Neural progenitor cell (in vitro differentiated cells): ENCODE measurements at regions not wholly inside any gene's neighbourhood (a gene's known extent, or its start where the extent isn't known, plus 50 kb on each side); places are given as distances from the start of the nearest gene placed in this dataset.

Source experiments
- DNase-seq: peaks from one replicate; pipeline ENCODE4 v3.0.0-alpha.2; 2016; ENCODE audit warnings: low spot score
- H2AFZ ChIP-seq: fragments of 200-600 bp; sonication (generic); replicated peaks from 2 replicates; pipeline ENCODE4 v1.6.1; 2016; ENCODE audit warnings: antibody characterized with exemption
- H3F3A ChIP-seq: fragments of 200-600 bp; sonication (generic); 2 replicates; pipeline ENCODE4 v1.6.1; 2016; ENCODE audit warnings: antibody characterized with exemption, low read depth
- H3K27ac ChIP-seq: fragments of 200-600 bp; sonication (generic); 2 replicates; pipeline ENCODE4 v1.5.1; 2016; ENCODE audit warnings: mild to moderate bottlenecking
- H3K27me3 ChIP-seq: fragments of 200-600 bp; sonication (generic); 2 replicates; pipeline ENCODE4 v1.6.1; 2016; ENCODE audit warnings: mild to moderate bottlenecking, moderate library complexity
- H3K36me3 ChIP-seq: fragments of 200-600 bp; sonication (generic); 2 replicates; pipeline ENCODE4 v1.5.1; 2016
- H3K4me1 ChIP-seq: fragments of 200-600 bp; sonication (generic); 2 replicates; pipeline ENCODE4 v1.6.1; 2016; ENCODE audit warnings: mixed run types
- H3K4me2 ChIP-seq: fragments of 200-600 bp; sonication (generic); 2 replicates; pipeline ENCODE4 v1.6.1; 2016
- H3K4me3 ChIP-seq: fragments of 200-600 bp; sonication (generic); 2 replicates; pipeline ENCODE4 v1.5.1; 2016
- H3K79me2 ChIP-seq: fragments of 200-600 bp; sonication (generic); 2 replicates; pipeline ENCODE4 v1.6.1; 2016; ENCODE audit warnings: low read depth
- H3K9ac ChIP-seq: fragments of 200-600 bp; sonication (generic); 2 replicates; pipeline ENCODE4 v1.6.1; 2016
- H3K9me3 ChIP-seq: fragments of 200-600 bp; sonication (generic); 2 replicates; pipeline ENCODE4 v1.5.1; 2016; ENCODE audit warnings: low read depth
- H4K20me1 ChIP-seq: fragments of 200-600 bp; sonication (generic); 2 replicates; pipeline ENCODE4 v1.6.1; 2016; ENCODE audit warnings: low read depth
- H3K27ac Mint-ChIP-seq: 3 replicates; pipeline ENCODE4 v1.8.0; 2021; ENCODE audit warnings: mixed read lengths
- H3K27me3 Mint-ChIP-seq: 2 replicates; pipeline ENCODE4 v1.8.0; 2022; ENCODE audit warnings: low read depth, mild to moderate bottlenecking, inconsistent platforms, moderate library complexity, mixed read lengths; ENCODE audit not compliant: insufficient read depth
- H3K36me3 Mint-ChIP-seq: 3 replicates; pipeline ENCODE4 v1.8.0; 2021; ENCODE audit warnings: mixed read lengths
- H3K4me1 Mint-ChIP-seq: 3 replicates; pipeline ENCODE4 v1.8.0; 2021; ENCODE audit warnings: mixed read lengths
- H3K4me3 Mint-ChIP-seq: 3 replicates; pipeline ENCODE4 v1.8.0; 2021; ENCODE audit warnings: mild to moderate bottlenecking, moderate library complexity, mixed read lengths
- H3K9me3 Mint-ChIP-seq: 3 replicates; pipeline ENCODE4 v1.8.0; 2020; ENCODE audit warnings: mixed read lengths
- CTCF ChIP-seq: fragments of 200-600 bp; sonication (generic); IDR thresholded peaks from 2 replicates; pipeline ENCODE4 v1.5.1; 2017; ENCODE audit warnings: antibody characterized with exemption, mild to moderate bottlenecking
- EZH2 ChIP-seq: fragments of 200-600 bp; sonication (generic); IDR thresholded peaks from 2 replicates; pipeline ENCODE4 v1.6.1; 2017; ENCODE audit warnings: antibody characterized with exemption, mild to moderate bottlenecking, moderate library complexity
- EZH2phosphoT487 ChIP-seq: fragments of 200-600 bp; sonication (generic); IDR thresholded peaks from 2 replicates; pipeline ENCODE4 v1.6.1; 2017; ENCODE audit warnings: antibody characterized with exemption

- Histone ChIP-seq H3K4me2 (no peak overlapping the region), H3K79me2 (no peaks in the 10 kb centered on the region), H4K20me1 (no peaks in the 10 kb centered on the region), H3K4me3 (no peak overlapping the region), H3K27ac (no peak overlapping the region), H3K9ac (no peak overlapping the region), H3F3A (no peaks in the 10 kb centered on the region), H3K9me3 (no peaks in the 10 kb centered on the region), H3K27me3 (no peaks in the 10 kb centered on the region), H2AFZ (no peak overlapping the region), H3K4me1 (peaks cover 7% of the 10 kb centered on the region), H3K36me3 (no peaks in the 10 kb centered on the region)
- Mint-ChIP-seq H3K4me3 (no peak overlapping the region), H3K4me1 (peaks cover 14% of the 10 kb centered on the region), H3K27ac (no peak overlapping the region), H3K9me3 (no peaks in the 10 kb centered on the region), H3K27me3 (peaks cover 5% of the 10 kb centered on the region), H3K36me3 (peaks cover 3% of the 10 kb centered on the region)
- DNase-seq = no peak
- TF ChIP-seq EZH2phosphoT487 = no peak
- TF ChIP-seq EZH2 = no peak
- TF ChIP-seq CTCF = no peak
These were observed 76.7 kb downstream of the RIN2 start for GRCh38 chr20:19834783-19835182.

- no peaks in the 10 kb centered on the region for H3K36me3 ChIP-seq
- H3K79me2 ChIP-seq = no peaks in the 10 kb centered on the region
- Mint-ChIP-seq H3K27ac (no peak overlapping the region), H3K4me1 (peaks cover 14% of the 10 kb centered on the region), H3K4me3 (no peak overlapping the region), H3K36me3 (peaks cover 3% of the 10 kb centered on the region), H3K27me3 (peaks cover 4% of the 10 kb centered on the region), H3K9me3 (no peaks in the 10 kb centered on the region)
- TF ChIP-seq EZH2phosphoT487 (no peak), CTCF (no peak), EZH2 (no peak)
- H3K4me3 ChIP-seq = no peak overlapping the region
- no peaks in the 10 kb centered on the region for H3F3A ChIP-seq
- no peak overlapping the region for H3K27ac ChIP-seq
- no peaks in the 10 kb centered on the region for H3K9me3 ChIP-seq
- no peaks in the 10 kb centered on the region for H4K20me1 ChIP-seq
- peak; percentile 50 for DNase-seq
- no peak overlapping the region for H2AFZ ChIP-seq
- H3K9ac ChIP-seq = no peak overlapping the region
- no peak overlapping the region for H3K4me2 ChIP-seq
- H3K27me3 ChIP-seq = no peaks in the 10 kb centered on the region
- H3K4me1 ChIP-seq = peaks cover 7% of the 10 kb centered on the region
These were observed 77.6 kb downstream of the RIN2 start for GRCh38 chr20:19835533-19836222.

GRCh38 chr20:19838468-19838867 is 80.4 kb downstream of the RIN2 start:
- TF ChIP-seq EZH2phosphoT487 (no peak), CTCF (no peak), EZH2 (no peak)
- no peak overlapping the region for H3K9ac ChIP-seq
- no peak overlapping the region for H2AFZ ChIP-seq
- Mint-ChIP-seq H3K4me1 (peaks cover 5% of the 10 kb centered on the region), H3K9me3 (peaks cover 5% of the 10 kb centered on the region), H3K4me3 (no peak overlapping the region), H3K27me3 (no peaks in the 10 kb centered on the region), H3K36me3 (peaks cover 5% of the 10 kb centered on the region), H3K27ac (no peak overlapping the region)
- no peak overlapping the region for H3K4me2 ChIP-seq
- H3K36me3 ChIP-seq = no peaks in the 10 kb centered on the region
- H3K4me1 ChIP-seq = no peaks in the 10 kb centered on the region
- no peak overlapping the region for H3K4me3 ChIP-seq
- H3K27ac ChIP-seq = no peak overlapping the region
- no peaks in the 10 kb centered on the region for H4K20me1 ChIP-seq
- DNase-seq = no peak
- no peaks in the 10 kb centered on the region for H3K79me2 ChIP-seq
- H3K27me3 ChIP-seq = no peaks in the 10 kb centered on the region
- H3F3A ChIP-seq = no peaks in the 10 kb centered on the region
- no peaks in the 10 kb centered on the region for H3K9me3 ChIP-seq
